HG03565 (cell line): ENCODE measurements at regions not wholly inside any gene's neighbourhood (a gene's known extent, or its start where the extent isn't known, plus 50 kb on each side); places are given as distances from the start of the nearest gene placed in this dataset.

Experiments
- ATAC-seq: cut with Tn5 transposase; IDR thresholded peaks from one replicate; pipeline ENCODE4 v1.9.1; 2021; ENCODE audit warnings: mild to moderate bottlenecking, moderate library complexity; ENCODE audit not compliant: unreplicated experiment

DNA sequence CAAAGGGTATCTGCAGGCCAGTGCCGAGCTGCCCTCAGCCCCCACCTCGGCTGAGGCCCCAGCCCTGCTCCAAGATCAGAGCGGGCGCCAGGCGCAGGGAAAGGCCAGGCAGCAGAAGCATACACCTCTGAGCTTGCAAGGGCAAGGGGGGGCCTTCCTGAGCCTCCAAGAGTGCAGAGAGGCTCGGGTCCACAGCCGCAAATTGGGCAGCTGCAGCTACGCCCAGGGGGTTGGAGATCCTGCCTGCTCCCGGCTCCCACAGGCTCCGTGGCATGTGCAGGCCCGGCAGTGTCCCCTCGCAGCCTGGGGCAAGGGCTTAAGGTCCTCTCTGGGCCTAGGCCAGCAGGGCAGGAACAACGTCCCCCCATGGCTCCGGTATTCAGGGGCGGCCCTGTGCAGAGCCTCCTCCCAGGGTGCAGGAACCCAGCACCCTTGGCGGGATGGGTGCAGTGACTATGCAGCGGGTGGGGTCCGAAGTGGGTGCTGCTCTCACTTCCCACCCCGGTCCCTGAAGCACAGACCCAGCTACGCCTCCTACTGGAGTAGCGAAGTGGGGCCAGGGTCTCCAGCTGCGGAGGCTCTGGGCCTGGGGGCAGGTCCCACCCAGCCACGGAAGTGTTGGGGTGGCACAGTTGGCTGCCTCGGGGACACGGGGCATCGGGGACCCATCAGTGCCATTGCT lies 120.2 kb upstream of the TMEFF2 start:
- ATAC-seq: no peak

GRCh38 chr2:192313773-192314172 lies 119.0 kb upstream of the TMEFF2 start:
- no peak for ATAC-seq

DNA sequence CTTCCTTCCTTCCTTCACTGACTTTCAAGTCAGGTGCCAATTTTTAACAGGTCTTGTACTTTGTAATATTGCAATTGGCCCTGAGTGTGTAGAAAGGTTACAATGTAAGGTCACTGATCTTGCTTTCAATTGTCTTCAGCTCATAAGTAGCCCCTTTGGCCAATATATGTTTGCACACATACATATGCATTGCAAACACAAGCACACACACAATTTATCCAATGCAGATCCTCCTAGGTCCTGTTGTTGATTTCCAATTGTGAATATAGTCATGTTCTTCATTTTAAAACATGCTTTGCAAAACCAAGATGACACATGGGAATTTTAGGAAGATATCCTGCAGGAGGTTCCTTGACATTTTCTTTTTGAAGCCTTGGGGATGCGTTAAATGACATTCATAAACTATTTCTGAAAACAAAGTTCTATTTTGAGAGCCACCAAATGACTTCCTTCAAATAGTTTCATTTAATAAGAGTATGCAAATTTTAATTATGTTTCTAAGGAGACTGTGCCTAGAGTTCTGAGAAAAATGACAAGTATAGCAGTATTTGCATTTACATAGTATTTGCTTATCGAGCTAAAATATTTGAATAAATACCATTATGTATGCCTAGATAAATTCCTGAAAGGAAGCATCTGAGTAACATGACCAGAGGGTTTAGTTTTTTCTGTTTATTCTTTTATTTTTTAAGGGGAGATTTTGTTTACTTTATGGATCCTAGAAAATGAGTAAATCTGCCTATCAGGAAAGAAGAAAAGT lies 117.1 kb upstream of the TMEFF2 start:
- ATAC-seq: no peak

DNA sequence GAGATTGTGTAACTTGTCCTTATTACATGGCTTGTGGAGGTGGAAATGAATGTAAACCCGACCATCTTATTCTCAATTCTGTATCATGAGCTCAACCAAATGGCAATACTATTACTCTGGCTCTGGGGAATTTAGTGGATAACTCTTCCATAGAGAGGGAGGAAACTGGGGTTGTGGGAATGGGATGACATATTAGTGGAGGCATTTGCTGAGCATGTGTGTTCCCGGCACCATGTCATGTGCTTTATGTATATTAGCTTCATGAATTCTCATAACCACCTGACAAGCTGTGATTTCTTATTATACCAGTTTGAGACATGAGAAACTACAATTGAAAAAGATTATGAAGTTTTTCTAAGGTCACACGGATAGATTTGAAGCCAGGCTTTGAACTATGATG lies 112.8 kb upstream of the TMEFF2 start:
- ATAC-seq: no peak

DNA sequence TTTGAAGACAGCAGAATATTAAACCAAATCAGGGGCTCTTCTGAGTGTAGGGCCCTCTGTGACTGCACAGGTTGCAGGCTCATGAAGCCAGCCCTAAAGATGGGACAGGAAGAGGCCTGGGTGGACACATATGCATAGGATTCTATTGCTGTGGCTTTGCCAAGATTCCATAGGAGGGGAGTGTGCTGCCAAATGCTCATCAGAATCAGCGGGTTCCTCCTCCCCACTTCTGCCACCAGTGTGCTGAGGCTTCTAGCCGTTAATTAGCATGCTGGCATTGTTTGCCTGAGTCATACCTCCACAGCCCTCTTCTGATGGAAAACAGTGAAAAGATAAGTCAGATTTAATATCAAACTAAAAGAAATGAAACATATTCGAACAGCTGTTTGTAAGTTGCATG lies 103.9 kb upstream of the TMEFF2 start:
- no peak for ATAC-seq

- no peak for ATAC-seq
Observed at GRCh38 chr2:192292478-192292877, 97.7 kb upstream of the TMEFF2 start.

DNA sequence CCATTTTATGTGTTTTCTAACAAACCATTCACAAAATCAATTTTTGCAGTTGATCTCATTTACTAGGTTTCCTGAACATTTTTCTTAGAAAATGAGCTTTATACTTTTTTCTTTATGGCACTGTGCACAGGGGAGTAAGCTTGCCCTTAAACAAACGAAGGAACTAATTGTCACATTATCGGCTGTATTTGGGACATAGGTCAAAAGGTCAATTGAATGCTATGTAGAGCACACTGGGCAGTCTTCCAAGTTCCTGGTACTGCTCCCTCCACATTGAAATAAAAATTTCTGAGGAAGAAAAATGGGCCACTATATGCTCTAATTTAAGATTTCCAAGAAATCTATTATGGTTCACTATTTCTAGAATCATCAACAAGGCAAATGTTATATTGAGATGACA lies 93.6 kb upstream of the TMEFF2 start:
- ATAC-seq: no peak

GRCh38 chr2:192286093-192286701 lies 91.5 kb upstream of the TMEFF2 start:
- ATAC-seq: no peak

- ATAC-seq: no peak
Observed at GRCh38 chr2:192283450-192283849, 88.7 kb upstream of the TMEFF2 start.

DNA sequence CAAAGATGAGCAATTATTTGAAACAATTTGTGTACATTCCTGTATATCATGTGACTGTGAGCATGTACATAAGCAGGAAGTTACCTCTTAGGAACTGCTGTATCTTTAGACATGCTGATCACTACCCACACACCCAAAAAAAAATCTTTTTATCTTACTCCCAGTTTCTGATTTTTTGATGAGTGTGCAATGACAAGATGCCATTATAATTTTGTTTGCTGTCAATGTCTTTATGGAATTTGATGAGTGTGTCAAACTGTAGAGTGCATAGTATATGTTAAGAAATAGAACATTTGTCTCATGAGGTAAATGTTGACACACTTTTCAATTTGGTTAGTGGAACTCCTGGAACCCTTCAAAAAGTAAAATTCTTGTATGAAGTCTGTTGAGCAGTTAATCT lies 84.0 kb upstream of the TMEFF2 start:
- ATAC-seq: no peak

GRCh38 chr2:192277494-192278109 lies 82.9 kb upstream of the TMEFF2 start:
- ATAC-seq: peak; percentile 41

DNA sequence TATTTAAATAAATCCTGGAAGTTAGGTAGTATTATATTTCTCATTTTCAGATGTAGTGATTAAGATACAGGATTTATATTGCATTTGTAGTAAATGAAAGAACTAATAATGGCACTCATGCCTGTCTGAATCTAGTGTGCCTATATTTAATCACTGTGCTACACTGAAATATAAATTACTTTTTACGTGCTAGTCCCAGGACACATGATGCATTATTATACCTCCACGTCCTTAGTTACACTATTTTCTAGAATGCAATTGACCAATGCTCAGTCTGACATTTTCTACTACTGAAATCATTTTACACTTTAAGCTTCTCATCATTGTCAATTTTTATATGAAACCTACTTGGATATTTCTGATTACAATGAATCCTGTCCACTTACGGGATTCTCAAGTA lies 80.9 kb upstream of the TMEFF2 start:
- no peak for ATAC-seq

DNA sequence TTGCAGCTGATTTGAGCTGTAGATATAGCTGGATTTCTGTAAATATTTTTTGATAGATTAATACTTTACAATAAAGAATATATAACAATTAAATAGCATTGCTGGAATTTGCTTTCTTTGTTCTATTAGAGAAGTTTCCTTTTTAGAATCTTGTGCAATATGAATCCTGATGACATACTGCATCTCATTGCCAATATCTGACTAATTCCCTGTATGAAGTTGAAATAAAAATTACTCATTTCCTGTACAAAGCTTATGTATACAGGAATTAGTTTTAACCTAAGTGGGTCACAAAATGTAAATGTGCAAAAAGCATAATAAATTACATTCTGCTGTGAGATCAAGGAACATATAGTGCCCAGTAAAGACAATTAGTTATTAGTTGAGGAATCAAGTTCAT lies 72.8 kb upstream of the TMEFF2 start:
- no peak for ATAC-seq

- ATAC-seq: no peak
Observed at GRCh38 chr2:192265751-192266150, 71.0 kb upstream of the TMEFF2 start.

DNA sequence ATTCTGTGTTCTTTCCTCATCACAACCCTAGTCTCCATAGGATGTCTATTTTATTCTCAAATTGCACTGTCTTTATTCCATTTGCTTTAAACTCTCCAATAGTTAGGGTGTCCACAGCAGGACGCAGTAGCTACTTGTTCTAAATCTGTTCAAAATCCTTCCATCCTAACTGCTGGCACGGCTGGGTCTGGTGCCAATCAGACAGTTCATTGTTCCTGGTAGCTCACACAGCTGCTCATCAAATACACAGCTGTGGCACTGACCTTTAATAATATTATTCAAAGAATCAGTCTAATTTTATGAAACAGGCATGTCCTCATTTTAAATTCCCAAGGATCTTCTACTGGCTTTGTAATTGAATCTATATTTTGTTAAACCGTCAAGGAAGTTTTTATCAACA lies 59.7 kb upstream of the TMEFF2 start:
- ATAC-seq: no peak

DNA sequence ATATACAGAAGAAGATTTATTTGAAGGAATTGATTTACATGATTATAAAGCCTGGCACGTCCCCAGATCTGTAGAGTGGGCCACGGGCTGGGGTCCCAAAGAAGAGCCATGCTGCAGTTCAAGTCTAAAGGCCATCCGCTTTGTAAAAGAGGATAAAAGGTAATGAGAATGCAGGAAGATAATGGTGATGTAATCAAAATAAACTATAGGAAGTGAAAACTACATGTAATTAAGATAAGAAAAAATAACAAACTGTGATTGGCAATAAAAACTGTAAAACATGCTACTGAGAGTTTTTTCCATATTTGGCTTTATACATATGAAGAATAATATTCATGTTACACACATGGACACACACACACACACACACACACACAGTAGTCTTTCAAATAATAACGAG lies 59.0 kb upstream of the TMEFF2 start:
- ATAC-seq: no peak

DNA sequence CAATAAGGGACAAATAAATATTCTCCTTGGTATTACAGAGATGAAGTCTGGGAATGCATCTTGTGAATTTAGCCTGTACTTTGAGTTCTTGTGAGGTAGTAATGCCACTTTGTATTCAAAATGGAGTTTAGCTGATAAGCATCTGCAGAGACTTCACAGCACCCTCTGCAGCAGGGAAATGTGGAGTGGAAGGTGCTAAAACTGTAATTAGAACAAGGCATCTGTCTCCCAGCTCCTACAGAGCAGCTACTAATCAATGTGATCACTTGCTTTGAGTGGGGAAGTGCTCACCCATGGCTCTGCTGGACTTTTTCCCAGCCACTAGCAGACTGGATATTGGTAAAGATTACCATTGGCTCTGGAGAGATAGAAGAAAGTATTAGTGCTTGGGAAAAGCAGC lies 56.2 kb upstream of the TMEFF2 start:
- no peak for ATAC-seq

GRCh38 chr2:192247456-192247855 lies 52.7 kb upstream of the TMEFF2 start:
- no peak for ATAC-seq

GRCh38 chr2:192246297-192246696 lies 51.6 kb upstream of the TMEFF2 start:
- no peak for ATAC-seq

DNA sequence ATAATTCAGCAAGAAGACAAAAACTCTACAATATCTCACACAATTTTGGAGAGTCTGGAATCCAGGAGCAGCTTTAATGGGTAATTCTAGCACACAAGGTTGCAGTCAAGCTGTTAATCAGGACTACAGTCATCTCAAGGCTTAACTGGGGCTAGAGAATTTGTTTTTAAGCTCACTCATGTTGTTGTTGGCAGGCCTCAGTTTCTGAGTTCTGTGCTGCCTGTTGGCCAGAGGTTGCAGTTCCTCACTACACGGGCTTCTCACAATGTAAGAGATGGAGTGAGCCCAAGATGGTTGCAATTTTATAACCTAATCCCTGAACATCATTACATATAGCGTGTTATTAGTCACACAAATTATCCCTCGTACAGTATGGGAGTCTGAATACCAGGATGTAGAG lies 50.6 kb upstream of the TMEFF2 start:
- ATAC-seq: no peak
